Testis (tissue), 2 donors: ENCODE measurements at regions not wholly inside any gene's neighbourhood (a gene's known extent, or its start where the extent isn't known, plus 50 kb on each side); places are given as distances from the start of the nearest gene placed in this dataset.

Experiments
- DNase-seq: peaks from one replicate; pipeline ENCODE4 v3.0.0-alpha.2; 2019
- H3K27ac ChIP-seq, 2 donors: fragments of 200-600 bp; sonication (generic); one replicate each; pipeline ENCODE4 v1.5.1; 2019
- H3K27me3 ChIP-seq: fragments of 200-600 bp; sonication (generic); one replicate; pipeline ENCODE4 v1.5.1; 2019
- H3K36me3 ChIP-seq: fragments of 200-600 bp; sonication (generic); one replicate; pipeline ENCODE4 v1.5.1; 2017; ENCODE audit warnings: low read depth; ENCODE audit errors: missing control alignments
- H3K4me1 ChIP-seq: fragments of 200-600 bp; sonication (generic); one replicate; pipeline ENCODE4 v1.5.1; 2019
- H3K4me3 ChIP-seq, 2 donors: fragments of 200-600 bp; sonication (generic); one replicate each; pipeline ENCODE4 v1.5.1; 2017 to 2019
- H3K9me3 ChIP-seq: fragments of 200-600 bp; sonication (generic); one replicate; pipeline ENCODE4 v1.5.1; 2017
- POLR2A ChIP-seq: fragments of 450-650 bp; IDR thresholded peaks from one replicate; pipeline ENCODE4 v1.6.1; 2017; ENCODE audit warnings: antibody characterized with exemption, mild to moderate bottlenecking, moderate library complexity
- WGBS, 2 donors: methylation state at CpG; one replicate each; pipeline ENCODE4 v1.1.5; 2018; 5-methylcytosine and 5-hydroxymethylcytosine counted together
- intact Hi-C: fragments of 100-400 bp; cut with DNase I; formaldehyde crosslinking; loops from one replicate; pipeline ENCODE4 v1.15.1; 2023; ENCODE audit warnings: low total_unique reads
- TF ChIP-seq, protein P1 (sequence below), 3 experiments: fragments of 450-650 bp in 2 of 3; fragments of 200-600 bp in 1 of 3; sonication (generic) in 1 of 3; IDR thresholded peaks; one replicate each; pipeline ENCODE4 v1.5.1; 2016 to 2019; ENCODE audit warnings: antibody characterized with exemption in 3 of 3, mild to moderate bottlenecking in 2 of 3, moderate library complexity in 1 of 3

DNA sequence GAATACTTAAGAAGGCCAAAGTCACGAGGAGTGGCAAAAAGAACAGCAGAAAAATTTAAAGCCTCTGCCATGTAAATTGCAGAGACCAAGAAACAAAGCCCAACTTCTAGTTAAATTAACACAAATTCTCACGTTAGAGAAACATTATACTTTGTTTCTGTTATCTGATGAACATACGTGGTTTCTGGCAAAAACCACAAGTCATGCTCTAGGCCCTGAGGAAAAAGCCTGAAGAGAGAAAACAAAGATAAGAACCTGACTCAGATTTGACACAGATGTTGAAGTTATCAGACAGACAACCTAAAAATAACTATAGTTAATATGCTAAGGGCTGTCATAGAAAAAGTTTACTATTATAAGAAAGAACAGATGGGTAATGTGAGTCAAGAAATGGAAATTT is 149.1 kb upstream of the PCDH10 start:
- no peaks in the 10 kb centered on the region for H3K36me3 ChIP-seq
- WGBS, 2 donors: 38 to 54% methylated on average over 3 of the region's 3 CpGs
- no peaks in the 10 kb centered on the region for H3K9me3 ChIP-seq
- H3K27me3 ChIP-seq: no peaks in the 10 kb centered on the region
- TF ChIP-seq, protein P1, sequence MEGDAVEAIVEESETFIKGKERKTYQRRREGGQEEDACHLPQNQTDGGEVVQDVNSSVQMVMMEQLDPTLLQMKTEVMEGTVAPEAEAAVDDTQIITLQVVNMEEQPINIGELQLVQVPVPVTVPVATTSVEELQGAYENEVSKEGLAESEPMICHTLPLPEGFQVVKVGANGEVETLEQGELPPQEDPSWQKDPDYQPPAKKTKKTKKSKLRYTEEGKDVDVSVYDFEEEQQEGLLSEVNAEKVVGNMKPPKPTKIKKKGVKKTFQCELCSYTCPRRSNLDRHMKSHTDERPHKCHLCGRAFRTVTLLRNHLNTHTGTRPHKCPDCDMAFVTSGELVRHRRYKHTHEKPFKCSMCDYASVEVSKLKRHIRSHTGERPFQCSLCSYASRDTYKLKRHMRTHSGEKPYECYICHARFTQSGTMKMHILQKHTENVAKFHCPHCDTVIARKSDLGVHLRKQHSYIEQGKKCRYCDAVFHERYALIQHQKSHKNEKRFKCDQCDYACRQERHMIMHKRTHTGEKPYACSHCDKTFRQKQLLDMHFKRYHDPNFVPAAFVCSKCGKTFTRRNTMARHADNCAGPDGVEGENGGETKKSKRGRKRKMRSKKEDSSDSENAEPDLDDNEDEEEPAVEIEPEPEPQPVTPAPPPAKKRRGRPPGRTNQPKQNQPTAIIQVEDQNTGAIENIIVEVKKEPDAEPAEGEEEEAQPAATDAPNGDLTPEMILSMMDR (IDR thresholded peaks at IDR 0.05): no peak
- no peak for TF ChIP-seq POLR2A
- H3K4me1 ChIP-seq: no peaks in the 10 kb centered on the region
- no peak overlapping the region for H3K27ac ChIP-seq
- no peak overlapping the region for H3K4me3 ChIP-seq
- intact Hi-C loops: no loop called here
- DNase-seq: no peak

DNA sequence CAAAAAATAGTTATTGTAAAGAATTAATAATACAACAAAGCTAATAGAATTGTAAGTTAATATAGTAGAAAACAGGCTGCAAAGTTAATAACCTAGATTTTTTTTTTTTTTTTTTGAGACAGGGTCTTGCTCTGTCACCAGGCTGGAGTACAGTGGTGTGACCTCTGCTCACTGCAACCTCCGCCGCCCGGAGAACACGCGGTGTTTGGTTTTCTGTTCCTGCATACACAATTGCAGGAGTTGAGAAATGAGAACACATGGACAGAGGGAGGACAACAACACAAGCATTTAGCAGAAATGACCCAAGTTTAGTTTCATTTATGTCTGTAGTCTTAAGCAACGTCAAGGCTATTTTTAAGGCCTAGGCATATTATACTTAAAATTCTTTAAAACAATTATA is 145.9 kb upstream of the PCDH10 start:
- Histone ChIP-seq H3K27ac (no peak overlapping the region), H3K4me3 (no peak overlapping the region), H3K4me1 (no peaks in the 10 kb centered on the region), H3K27me3 (no peaks in the 10 kb centered on the region), H3K9me3 (no peaks in the 10 kb centered on the region), H3K36me3 (no peaks in the 10 kb centered on the region)
- intact Hi-C loops: no loop called here
- TF ChIP-seq, protein P1 (IDR thresholded peaks at IDR 0.05): no peak
- no peak for TF ChIP-seq POLR2A
- no peak for DNase-seq
- WGBS, 2 donors: 91 to 93% methylated on average over 6 of the region's 6 CpGs

DNA sequence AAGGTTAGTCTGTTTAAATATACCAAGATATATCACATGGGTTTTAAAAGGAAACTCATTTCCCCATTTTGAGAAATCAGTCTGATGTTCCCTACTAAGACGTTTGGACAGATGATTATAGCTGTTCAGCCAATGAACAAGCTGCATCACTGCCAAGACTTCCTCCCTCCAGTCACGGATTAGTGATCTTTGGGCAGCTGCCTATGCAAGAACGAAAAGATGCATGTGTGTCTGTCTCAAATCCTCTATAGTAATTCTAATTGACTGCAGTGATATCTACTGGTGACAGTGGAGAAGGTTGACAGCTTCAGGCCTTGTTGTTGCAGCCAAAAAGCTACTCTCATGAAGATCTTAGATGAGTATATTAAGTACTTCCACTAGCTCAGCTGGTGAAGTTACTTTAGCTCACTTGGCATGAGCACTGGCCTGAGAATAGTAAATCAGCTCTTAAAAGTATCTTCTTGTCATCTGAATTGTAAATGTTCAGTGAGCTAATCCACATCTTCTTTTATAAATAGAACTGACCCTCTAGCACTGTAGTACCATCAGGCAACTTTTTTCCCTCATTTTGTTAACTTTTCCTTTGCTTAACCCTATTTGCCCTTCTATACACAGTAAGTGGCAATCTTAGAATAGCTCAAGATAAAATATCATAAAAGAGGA is 134.5 kb upstream of the PCDH10 start:
- Histone ChIP-seq H3K36me3 (no peaks in the 10 kb centered on the region), H3K27ac (no peak overlapping the region), H3K4me3 (no peak overlapping the region), H3K27me3 (no peaks in the 10 kb centered on the region), H3K9me3 (no peaks in the 10 kb centered on the region), H3K4me1 (no peaks in the 10 kb centered on the region)
- whole genome bisulfite sequencing, 2 donors: 37 to 57% methylated on average over 3 of the region's 3 CpGs
- no peak for DNase-seq
- no peak for TF ChIP-seq POLR2A
- TF ChIP-seq, protein P1 (IDR thresholded peaks at IDR 0.05): no peak
- intact Hi-C loops: no loop called here

DNA sequence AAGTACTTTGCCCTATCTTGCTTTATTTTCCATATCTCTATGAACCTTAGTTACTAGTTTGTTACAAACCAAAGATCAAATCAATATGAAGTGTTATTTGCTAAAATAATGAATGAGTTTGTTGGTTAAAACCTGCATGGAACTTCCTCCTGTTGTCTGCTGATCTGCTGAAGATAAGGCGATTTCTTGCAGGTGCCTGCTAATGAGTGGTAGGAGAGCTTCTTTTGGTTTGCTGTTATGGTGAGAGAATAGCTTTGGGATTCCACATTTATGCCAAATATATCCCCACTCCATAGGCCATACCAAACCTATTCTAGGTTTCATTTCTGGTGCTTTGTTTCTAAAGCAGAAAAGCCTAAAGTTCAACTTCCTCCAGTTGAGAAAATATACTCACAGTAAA is 103.8 kb upstream of the PCDH10 start:
- no peak overlapping the region for H3K4me3 ChIP-seq
- no peak for TF ChIP-seq POLR2A
- H3K36me3 ChIP-seq: no peaks in the 10 kb centered on the region
- no peaks in the 10 kb centered on the region for H3K4me1 ChIP-seq
- H3K27me3 ChIP-seq: no peaks in the 10 kb centered on the region
- no peak for DNase-seq
- WGBS, 2 donors: 80 to 84% methylated on average over 1 of the region's 1 CpG
- H3K9me3 ChIP-seq: no peaks in the 10 kb centered on the region
- H3K27ac ChIP-seq: no peak overlapping the region
- intact Hi-C loops: no loop called here

DNA sequence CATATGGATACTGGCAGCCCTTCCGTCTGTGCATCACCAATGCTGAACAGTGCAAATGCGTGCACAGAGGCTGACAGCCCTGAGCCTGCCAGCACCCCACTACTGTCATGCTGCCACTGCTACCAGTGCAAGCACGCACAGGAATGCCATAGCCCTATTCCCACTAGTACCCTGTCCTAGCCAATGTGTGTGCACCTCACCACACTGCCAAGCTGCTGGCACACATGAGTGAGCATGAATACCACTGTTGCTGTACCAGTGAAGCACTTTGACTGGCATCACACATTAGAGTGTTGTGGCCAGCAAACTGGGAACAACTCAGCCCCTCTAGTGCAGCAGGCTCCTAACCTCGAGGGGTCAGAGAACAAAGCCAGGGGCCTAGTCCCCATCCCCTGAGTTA is 102.9 kb upstream of the PCDH10 start:
- Histone ChIP-seq H3K9me3 (no peaks in the 10 kb centered on the region), H3K4me3 (no peak overlapping the region), H3K36me3 (no peaks in the 10 kb centered on the region), H3K27ac (no peak overlapping the region), H3K4me1 (no peaks in the 10 kb centered on the region), H3K27me3 (no peaks in the 10 kb centered on the region)
- no peak for TF ChIP-seq POLR2A
- TF ChIP-seq, protein P1 (IDR thresholded peaks at IDR 0.05): no peak
- intact Hi-C loops: no loop called here
- 89 to 97% methylated on average over 3 to 4 of the region's 4 CpGs for WGBS, 2 donors
- no peak for DNase-seq
